ENCODE measurements at regions not wholly inside any gene's neighbourhood (a gene's known extent, or its start where the extent isn't known, plus 50 kb on each side); places are given as distances from the start of the nearest gene placed in this dataset.

GRCh38 chr6:165791876-165792437, 128.9 kb upstream of the PDE10A start:
- no peaks in the 10 kb centered on the region for H3K27me3 ChIP-seq (ENCODE audit: control insufficient read depth, insufficient read depth, low read length)
- no peak overlapping the region for H3K9ac ChIP-seq (ENCODE audit: low read length in 3 of 3)
- no peak overlapping the region for H3K4me3 ChIP-seq (ENCODE audit: low read length in 3 of 3)
- intact Hi-C loops (cut with DNase I) = no loop called here
- peaks cover 0 to 2% (median 0%) of the 10 kb centered on the region in 3 donors for H3K36me3 ChIP-seq (ENCODE audit: control insufficient read depth in 2 of 3, insufficient read depth in 3 of 3, low read length in 3 of 3)
- H3K9me3 ChIP-seq (ENCODE audit: control insufficient read depth in 2 of 3, insufficient read depth in 1 of 3, low read length in 3 of 3) = peaks cover 0 to 3% (median 0%) of the 10 kb centered on the region in 3 donors
- FAIRE-seq = no peak
- TF ChIP-seq CTCF (IDR thresholded peaks at IDR 0.05; ENCODE audit: borderline replicate concordance, extremely low read depth, insufficient read depth) = no peak
- no peak overlapping the region for H3K27ac ChIP-seq (ENCODE audit: low read depth in 2 of 2, low read length in 2 of 2)
- no peak for DNase-seq
- no peaks in the 10 kb centered on the region for H3K4me1 ChIP-seq (ENCODE audit: control insufficient read depth in 2 of 3, insufficient read depth in 2 of 3, low read depth in 1 of 3, low read length in 3 of 3)

GRCh38 chr6:165791306-165791705, 128.3 kb upstream of the PDE10A start:
- intact Hi-C loops (cut with DNase I) = no loop called here
- Histone ChIP-seq H3K9ac (ENCODE audit: low read length in 3 of 3) (no peak overlapping the region), H3K36me3 (ENCODE audit: control insufficient read depth in 2 of 3, insufficient read depth in 3 of 3, low read length in 3 of 3) (peaks cover 0 to 2% (median 0%) of the 10 kb centered on the region in 3 donors), H3K27ac (ENCODE audit: low read depth in 2 of 2, low read length in 2 of 2) (no peak overlapping the region), H3K4me3 (ENCODE audit: low read length in 3 of 3) (no peak overlapping the region), H3K9me3 (ENCODE audit: control insufficient read depth in 2 of 3, insufficient read depth in 1 of 3, low read length in 3 of 3) (peaks cover 0 to 3% (median 0%) of the 10 kb centered on the region in 3 donors), H3K27me3 (ENCODE audit: control insufficient read depth, insufficient read depth, low read length) (no peaks in the 10 kb centered on the region), H3K4me1 (ENCODE audit: control insufficient read depth in 2 of 3, insufficient read depth in 2 of 3, low read depth in 1 of 3, low read length in 3 of 3) (no peaks in the 10 kb centered on the region)
- FAIRE-seq = no peak
- DNase-seq = no peak
- TF ChIP-seq CTCF (IDR thresholded peaks at IDR 0.05; ENCODE audit: borderline replicate concordance, extremely low read depth, insufficient read depth) = no peak

- Histone ChIP-seq H3K9me3 (ENCODE audit: control insufficient read depth in 2 of 3, insufficient read depth in 1 of 3, low read length in 3 of 3) (no peaks in the 10 kb centered on the region), H3K4me3 (ENCODE audit: low read length in 3 of 3) (no peak overlapping the region), H3K4me1 (ENCODE audit: control insufficient read depth in 2 of 3, insufficient read depth in 2 of 3, low read depth in 1 of 3, low read length in 3 of 3) (peaks cover 0 to 4% (median 0%) of the 10 kb centered on the region in 3 donors), H3K27ac (ENCODE audit: low read depth in 2 of 2, low read length in 2 of 2) (no peak overlapping the region), H3K9ac (ENCODE audit: low read length in 3 of 3) (no peak overlapping the region), H3K27me3 (ENCODE audit: control insufficient read depth, insufficient read depth, low read length) (no peaks in the 10 kb centered on the region), H3K36me3 (ENCODE audit: control insufficient read depth in 2 of 3, insufficient read depth in 3 of 3, low read length in 3 of 3) (no peaks in the 10 kb centered on the region)
- TF ChIP-seq CTCF (IDR thresholded peaks at IDR 0.05; ENCODE audit: borderline replicate concordance, extremely low read depth, insufficient read depth) = no peak
- FAIRE-seq = no peak
- no peak for DNase-seq
- intact Hi-C loops (cut with DNase I) = no loop called here
These were observed 119.8 kb upstream of the PDE10A start for GRCh38 chr6:165782812-165783211.

GRCh38 chr6:165782134-165782533, 119.1 kb upstream of the PDE10A start:
- DNase-seq (peak in 4 of 5 donors; percentile 65 to 84 (median 74)), FAIRE-seq (no peak)
- no peaks in the 10 kb centered on the region for H3K36me3 ChIP-seq (ENCODE audit: control insufficient read depth in 2 of 3, insufficient read depth in 3 of 3, low read length in 3 of 3)
- no peak overlapping the region for H3K9ac ChIP-seq (ENCODE audit: low read length in 3 of 3)
- peaks cover 0 to 4% (median 0%) of the 10 kb centered on the region in 3 donors for H3K4me1 ChIP-seq (ENCODE audit: control insufficient read depth in 2 of 3, insufficient read depth in 2 of 3, low read depth in 1 of 3, low read length in 3 of 3)
- intact Hi-C loops (cut with DNase I) = no loop called here
- H3K27ac ChIP-seq (ENCODE audit: low read depth in 2 of 2, low read length in 2 of 2) = no peak overlapping the region
- H3K9me3 ChIP-seq (ENCODE audit: control insufficient read depth in 2 of 3, insufficient read depth in 1 of 3, low read length in 3 of 3) = no peaks in the 10 kb centered on the region
- no peak overlapping the region for H3K4me3 ChIP-seq (ENCODE audit: low read length in 3 of 3)
- H3K27me3 ChIP-seq (ENCODE audit: control insufficient read depth, insufficient read depth, low read length) = no peaks in the 10 kb centered on the region
- TF ChIP-seq CTCF (IDR thresholded peaks at IDR 0.05; ENCODE audit: borderline replicate concordance, extremely low read depth, insufficient read depth) = no peak

Measured in kidney (tissue), 13 donors.